Retinal pigment epithelial cell (primary cell): ENCODE measurements at regions not wholly inside any gene's neighbourhood (a gene's known extent, or its start where the extent isn't known, plus 50 kb on each side); places are given as distances from the start of the nearest gene placed in this dataset.

ENCODE experiments used
- DNase-seq: peaks from one replicate; pipeline ENCODE4 v3.0.0-alpha.2; 2010; ENCODE audit warnings: low read depth
- H3K4me3 ChIP-seq: 2 replicates; pipeline ENCODE4 v1.5.1; 2011; ENCODE audit warnings: mild to moderate bottlenecking, low read length, control low read depth, moderate library complexity
- CTCF ChIP-seq: conservative IDR thresholded peaks from 2 replicates; pipeline ENCODE4 v1.5.1; 2011; ENCODE audit warnings: low read depth, low read length, control low read depth, inconsistent platforms

- DNase-seq: no peak
- no peak overlapping the region for H3K4me3 ChIP-seq
- TF ChIP-seq CTCF: no peak
Measured at GRCh38 chr2:2702385-2702784, 371.3 kb upstream of the MYT1L start.

GRCh38 chr2:2701813-2702212 lies 370.7 kb upstream of the MYT1L start:
- no peak for DNase-seq
- H3K4me3 ChIP-seq: no peak overlapping the region
- TF ChIP-seq CTCF: no peak

GRCh38 chr2:2701176-2701781 lies 370.2 kb upstream of the MYT1L start:
- no peak for TF ChIP-seq CTCF
- no peak overlapping the region for H3K4me3 ChIP-seq
- no peak for DNase-seq

- no peak for TF ChIP-seq CTCF
- no peak overlapping the region for H3K4me3 ChIP-seq
- no peak for DNase-seq
Measured at GRCh38 chr2:2699121-2699505, 368.0 kb upstream of the MYT1L start.

- peak; percentile 6 for TF ChIP-seq CTCF
- DNase-seq: no peak
- H3K4me3 ChIP-seq: no peak overlapping the region
Measured at GRCh38 chr2:2698182-2699120, 367.4 kb upstream of the MYT1L start.

- no peak for DNase-seq
- no peak for TF ChIP-seq CTCF
- H3K4me3 ChIP-seq: no peak overlapping the region
Measured at GRCh38 chr2:2696733-2697455, 365.8 kb upstream of the MYT1L start.
